GM13976 (cell line): ENCODE measurements at regions not wholly inside any gene's neighbourhood (a gene's known extent, or its start where the extent isn't known, plus 50 kb on each side); places are given as distances from the start of the nearest gene placed in this dataset.

ENCODE experiments used
- DNase-seq: peaks from one replicate; pipeline ENCODE4 v3.0.0; 2012; ENCODE audit warnings: low spot score
- CTCF ChIP-seq: IDR thresholded peaks from 2 replicates; pipeline ENCODE4 v1.5.1; 2012; ENCODE audit warnings: borderline replicate concordance, mild to moderate bottlenecking; ENCODE audit not compliant: insufficient read depth; ENCODE audit errors: extremely low read depth, missing control alignments, control extremely low read depth
- in situ Hi-C: fragments of 300-500 bp; cut with MboI; formaldehyde crosslinking; loops from one replicate; pipeline ENCODE4 v1.12.0; 2022; ENCODE audit warnings: low sequenced_read_pairs, mixed read lengths, inconsistent platforms; ENCODE audit not compliant: unreplicated experiment

DNA sequence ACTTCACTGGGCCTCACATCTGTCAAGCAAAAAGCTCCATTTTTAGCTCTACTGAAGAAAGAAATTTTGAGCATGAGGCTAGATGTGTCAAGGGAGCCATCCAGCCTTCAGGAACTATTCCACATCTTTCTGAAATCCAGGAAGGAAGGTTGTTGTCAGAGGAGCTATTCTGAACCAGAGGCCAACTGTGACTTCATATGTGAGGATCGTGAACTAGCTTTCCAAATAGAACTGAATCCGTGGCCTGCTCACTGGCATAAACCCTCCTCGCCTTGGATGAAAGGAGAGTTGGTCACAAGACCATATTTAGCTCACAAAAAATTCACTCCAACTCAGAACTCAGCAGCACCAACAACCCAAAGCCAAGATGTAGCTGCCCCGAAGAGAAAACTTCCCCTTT lies 195.8 kb downstream of the FOXO1 start:
- in situ Hi-C loops: no loop called here
- no peak for TF ChIP-seq CTCF
- no peak for DNase-seq

GRCh38 chr13:40471076-40471475 lies 195.4 kb downstream of the FOXO1 start:
- DNase-seq: no peak
- TF ChIP-seq CTCF: no peak
- in situ Hi-C loops: no loop called here

- in situ Hi-C loops: no loop called here
- no peak for DNase-seq
- TF ChIP-seq CTCF: no peak
Observed at GRCh38 chr13:40471911-40472310, 194.5 kb downstream of the FOXO1 start.

DNA sequence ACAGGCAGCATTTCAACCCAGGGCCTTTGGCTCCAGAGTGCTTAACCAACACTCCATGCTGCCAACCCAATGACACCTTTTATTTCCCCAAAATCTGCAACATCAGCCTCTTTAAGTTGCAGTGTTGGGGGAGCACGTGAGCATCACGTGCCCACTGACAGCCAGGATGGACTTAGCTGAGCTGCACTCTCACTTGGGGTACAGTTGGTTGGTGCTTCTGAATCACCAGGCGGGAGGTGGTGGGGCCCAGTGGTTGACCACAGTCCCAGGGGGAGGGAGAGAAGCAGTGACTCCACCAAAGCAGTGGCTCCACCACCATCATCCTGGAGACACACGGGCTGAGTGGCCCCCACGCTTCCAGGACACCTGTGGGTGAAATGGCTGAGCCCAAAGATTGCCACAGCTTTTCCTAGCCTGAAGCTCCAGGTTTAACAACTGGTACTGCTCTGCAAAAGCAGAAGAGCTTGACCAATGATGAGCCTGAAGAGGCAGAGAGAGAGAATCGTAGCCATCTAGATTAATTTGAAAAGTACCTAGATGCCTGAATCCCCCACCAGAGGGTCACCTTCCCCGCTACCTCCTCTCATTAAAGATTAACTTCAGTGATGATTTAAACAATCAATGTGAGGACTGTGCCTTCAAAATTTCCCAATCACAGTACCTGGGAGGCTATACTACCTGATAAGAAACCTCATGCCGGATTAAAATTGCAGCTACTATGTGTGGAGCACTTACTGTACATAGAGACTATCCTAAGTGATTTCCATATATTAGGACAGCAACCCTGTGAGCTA lies 193.8 kb downstream of the FOXO1 start:
- DNase-seq: no peak
- TF ChIP-seq CTCF: no peak
- in situ Hi-C loops: no loop called here

- in situ Hi-C loops: no loop called here
- DNase-seq: no peak
- TF ChIP-seq CTCF: no peak
Observed at GRCh38 chr13:40475617-40476016, 190.8 kb downstream of the FOXO1 start.

DNA sequence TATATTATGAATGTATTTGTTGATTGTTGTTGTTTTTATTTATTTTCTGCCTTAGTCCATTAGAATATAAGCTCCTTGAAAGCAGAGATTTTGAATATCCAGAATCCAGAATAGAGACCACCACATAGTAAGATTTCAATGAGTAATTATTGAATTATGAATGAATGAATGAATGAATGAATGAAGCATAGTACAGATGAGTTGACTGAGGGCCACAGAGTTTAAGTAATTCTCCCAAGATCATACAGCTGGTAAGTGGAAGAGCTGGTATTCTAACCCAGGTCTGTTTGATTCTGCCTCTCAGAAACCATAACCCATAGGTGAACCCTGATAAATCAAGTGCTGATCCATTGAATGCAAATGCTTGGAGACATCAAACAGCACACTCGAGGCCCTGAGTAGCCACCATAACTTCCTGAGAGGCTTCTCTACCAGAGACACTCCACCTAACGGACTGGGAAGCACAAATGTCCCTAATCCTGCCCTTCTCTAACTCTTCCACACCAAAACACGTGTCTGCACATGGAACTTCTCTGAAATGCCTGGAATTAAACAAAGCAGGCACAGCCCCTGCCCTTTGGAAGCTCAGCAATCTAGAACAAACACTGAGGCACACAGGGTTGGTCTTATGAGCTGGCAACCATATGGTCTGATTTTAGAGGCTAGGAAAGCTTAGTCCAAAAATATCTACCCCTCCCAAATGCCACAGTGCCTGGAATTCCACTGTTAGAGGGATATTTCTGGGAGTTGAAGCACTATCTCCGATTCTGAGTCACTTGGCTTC lies 190.1 kb downstream of the FOXO1 start:
- in situ Hi-C loops: no loop called here

More for the DNA sequence above, 190.1 kb downstream of the FOXO1 start:
- DNase-seq: no peak
- TF ChIP-seq CTCF: no peak
